ENCODE measurements at regions not wholly inside any gene's neighbourhood (a gene's known extent, or its start where the extent isn't known, plus 50 kb on each side); places are given as distances from the start of the nearest gene placed in this dataset.

DNA sequence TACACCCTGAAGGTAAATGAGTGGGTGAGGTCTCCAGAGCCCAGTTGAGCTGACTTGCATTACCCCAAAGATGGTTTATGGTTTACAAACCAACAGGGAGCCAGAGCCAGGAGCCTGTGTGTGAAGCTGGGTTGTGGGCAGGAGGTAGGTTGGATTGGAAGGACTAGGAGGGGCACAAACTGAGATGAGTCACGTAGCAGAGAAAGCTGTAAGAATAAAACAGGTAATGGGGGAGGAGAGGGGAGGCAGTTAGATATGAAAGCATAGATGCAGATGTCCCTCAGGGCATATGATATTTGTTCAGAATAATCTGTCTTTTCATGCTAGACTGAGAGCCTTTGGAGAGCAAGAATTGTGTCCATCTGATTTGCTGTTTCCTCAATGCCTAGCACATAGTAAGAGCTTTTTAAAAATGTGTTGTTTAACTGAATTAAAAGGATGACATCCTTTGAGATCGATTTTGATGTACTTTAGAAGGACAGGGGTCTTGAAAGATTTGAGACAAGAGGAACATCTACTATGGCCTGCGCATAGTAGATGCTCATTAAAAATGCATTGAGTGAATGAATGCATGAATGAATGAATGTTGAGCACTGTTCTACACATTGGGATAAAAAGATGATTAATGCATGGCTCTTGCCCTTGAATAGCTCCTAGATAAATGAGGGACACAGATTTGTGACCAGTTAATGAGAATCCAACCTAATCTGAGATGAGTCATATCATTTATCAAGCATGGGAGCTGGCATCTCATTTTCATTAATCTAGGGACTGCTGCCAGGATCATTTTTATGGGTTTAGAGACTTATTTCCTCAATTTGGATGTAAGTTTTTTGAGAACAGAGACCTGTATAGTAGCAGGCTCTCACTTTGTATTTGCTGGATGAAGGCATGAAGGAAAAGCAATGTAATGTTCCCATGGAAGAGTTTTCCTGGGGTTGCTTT lies 175.8 kb upstream of the BDNF start:
- Histone ChIP-seq H3K4me2 (replicated peaks; ENCODE audit: extremely low read depth, low read length, poor library complexity, severe bottlenecking) (no peak overlapping the region), H3K9me3 (replicated peaks in 1 of 2; ENCODE audit: control insufficient read depth in 1 of 2, insufficient read depth in 1 of 2, low read length in 2 of 2) (no peaks in the 10 kb centered on the region), H3K27me3 (ENCODE audit: control insufficient read depth in 2 of 2, insufficient read depth in 2 of 2, low read length in 2 of 2) (no peaks in the 10 kb centered on the region), H2AFZ (ENCODE audit: insufficient read depth, low read depth, low read length, poor library complexity, severe bottlenecking) (no peak overlapping the region), H3K4me3 (replicated peaks in 1 of 3; ENCODE audit: low read depth in 2 of 3, low read length in 3 of 3) (no peak overlapping the region), H3K4me1 (ENCODE audit: control insufficient read depth in 1 of 2, insufficient read depth in 2 of 2, low read length in 2 of 2) (no peaks in the 10 kb centered on the region), H4K20me1 (ENCODE audit: insufficient read depth, low read length) (no peaks in the 10 kb centered on the region), H3K27ac (ENCODE audit: low read depth in 1 of 2, low read length in 2 of 2) (no peak overlapping the region), H3K9ac (ENCODE audit: insufficient read depth, low read length, poor library complexity, severe bottlenecking) (no peak overlapping the region), H3K36me3 (replicated peaks in 1 of 2; ENCODE audit: control insufficient read depth in 1 of 2, insufficient read depth in 2 of 2, low read length in 2 of 2) (no peaks in the 10 kb centered on the region), H3K79me2 (ENCODE audit: insufficient read depth, low read length) (no peaks in the 10 kb centered on the region)
- H3K4me1 Mint-ChIP-seq, result no peaks in the 10 kb centered on the region
- H3K27ac Mint-ChIP-seq, result no peak overlapping the region
- H3K4me3 Mint-ChIP-seq, result no peak overlapping the region
- TF ChIP-seq, protein P1, sequence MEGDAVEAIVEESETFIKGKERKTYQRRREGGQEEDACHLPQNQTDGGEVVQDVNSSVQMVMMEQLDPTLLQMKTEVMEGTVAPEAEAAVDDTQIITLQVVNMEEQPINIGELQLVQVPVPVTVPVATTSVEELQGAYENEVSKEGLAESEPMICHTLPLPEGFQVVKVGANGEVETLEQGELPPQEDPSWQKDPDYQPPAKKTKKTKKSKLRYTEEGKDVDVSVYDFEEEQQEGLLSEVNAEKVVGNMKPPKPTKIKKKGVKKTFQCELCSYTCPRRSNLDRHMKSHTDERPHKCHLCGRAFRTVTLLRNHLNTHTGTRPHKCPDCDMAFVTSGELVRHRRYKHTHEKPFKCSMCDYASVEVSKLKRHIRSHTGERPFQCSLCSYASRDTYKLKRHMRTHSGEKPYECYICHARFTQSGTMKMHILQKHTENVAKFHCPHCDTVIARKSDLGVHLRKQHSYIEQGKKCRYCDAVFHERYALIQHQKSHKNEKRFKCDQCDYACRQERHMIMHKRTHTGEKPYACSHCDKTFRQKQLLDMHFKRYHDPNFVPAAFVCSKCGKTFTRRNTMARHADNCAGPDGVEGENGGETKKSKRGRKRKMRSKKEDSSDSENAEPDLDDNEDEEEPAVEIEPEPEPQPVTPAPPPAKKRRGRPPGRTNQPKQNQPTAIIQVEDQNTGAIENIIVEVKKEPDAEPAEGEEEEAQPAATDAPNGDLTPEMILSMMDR (IDR thresholded peaks at IDR 0.05), result no peak
- no peak for DNase-seq
- peaks cover 0 to 4% (median 2%) of the 10 kb centered on the region in 7 donors for H3K9me3 Mint-ChIP-seq
- no peaks in the 10 kb centered on the region for H3K36me3 Mint-ChIP-seq
- intact Hi-C loops (cut with micrococcal nuclease), result no loop called here
- WGBS (ENCODE audit: insufficient coverage), result 85% methylated on average over 1 of the region's 3 CpGs
- H3K27me3 Mint-ChIP-seq (ENCODE audit: low read depth in 3 of 3), result peaks cover 1 to 6% (median 2%) of the 10 kb centered on the region in 3 donors

DNA sequence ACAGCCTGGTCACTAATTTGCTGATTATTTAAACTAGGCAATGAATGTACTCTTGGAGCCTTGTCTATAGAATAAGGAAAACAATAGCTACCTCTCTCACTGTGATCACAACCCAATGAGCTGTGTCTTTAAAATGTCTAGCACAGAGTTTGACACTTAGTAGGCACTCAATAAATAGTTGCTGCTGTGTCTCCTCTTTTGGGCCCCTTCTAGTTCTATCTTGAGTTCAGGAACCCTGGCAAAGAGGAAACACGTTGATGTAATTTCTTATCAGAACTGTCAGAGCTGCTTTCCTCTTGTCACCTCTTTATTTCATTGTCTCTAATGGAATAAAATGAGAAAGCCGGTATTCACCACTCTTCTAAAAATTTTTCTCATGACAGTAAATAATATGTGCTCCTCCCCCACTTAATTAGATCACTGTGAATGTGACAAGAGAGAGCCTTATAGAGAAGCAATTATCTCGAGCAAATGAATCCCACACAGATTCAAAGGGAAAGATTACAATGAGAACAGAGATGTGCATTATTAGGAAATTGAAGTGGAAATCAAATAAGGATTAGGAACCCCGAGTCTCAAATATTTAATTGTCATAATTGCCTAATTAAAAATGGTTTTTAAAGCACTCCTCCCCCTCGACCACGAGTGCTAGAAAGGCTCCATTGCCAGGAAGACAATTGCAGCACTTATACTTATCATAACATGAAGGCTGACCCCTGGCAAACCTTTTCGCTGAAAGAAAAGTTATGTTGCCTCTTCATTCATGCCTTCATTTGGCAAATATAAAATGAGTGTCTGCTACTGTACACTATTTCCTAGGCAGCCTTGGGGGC lies 175.0 kb upstream of the BDNF start:
- H3K79me2 ChIP-seq (ENCODE audit: insufficient read depth, low read length), result no peaks in the 10 kb centered on the region
- 100% methylated on average over 1 of the region's 7 CpGs for WGBS (ENCODE audit: insufficient coverage)
- no peak overlapping the region for H3K27ac ChIP-seq (ENCODE audit: low read depth in 1 of 2, low read length in 2 of 2)
- H3K36me3 Mint-ChIP-seq, result no peaks in the 10 kb centered on the region
- intact Hi-C loops (cut with micrococcal nuclease), result no loop called here
- no peak overlapping the region for H3K4me3 ChIP-seq (replicated peaks in 1 of 3; ENCODE audit: low read depth in 2 of 3, low read length in 3 of 3)
- no peak overlapping the region for H3K4me3 Mint-ChIP-seq
- no peak overlapping the region for H3K27ac Mint-ChIP-seq
- H3K4me2 ChIP-seq (replicated peaks; ENCODE audit: extremely low read depth, low read length, poor library complexity, severe bottlenecking), result no peak overlapping the region
- H4K20me1 ChIP-seq (ENCODE audit: insufficient read depth, low read length), result no peaks in the 10 kb centered on the region
- H3K9me3 ChIP-seq (replicated peaks in 1 of 2; ENCODE audit: control insufficient read depth in 1 of 2, insufficient read depth in 1 of 2, low read length in 2 of 2), result no peaks in the 10 kb centered on the region
- peaks cover 1 to 10% (median 3%) of the 10 kb centered on the region in 3 donors for H3K27me3 Mint-ChIP-seq (ENCODE audit: low read depth in 3 of 3)
- no peaks in the 10 kb centered on the region for H3K27me3 ChIP-seq (ENCODE audit: control insufficient read depth in 2 of 2, insufficient read depth in 2 of 2, low read length in 2 of 2)
- no peak for DNase-seq
- no peak overlapping the region for H2AFZ ChIP-seq (ENCODE audit: insufficient read depth, low read depth, low read length, poor library complexity, severe bottlenecking)
- no peaks in the 10 kb centered on the region for H3K4me1 Mint-ChIP-seq
- TF ChIP-seq, protein P1 (IDR thresholded peaks at IDR 0.05), result no peak
- H3K4me1 ChIP-seq (ENCODE audit: control insufficient read depth in 1 of 2, insufficient read depth in 2 of 2, low read length in 2 of 2), result no peaks in the 10 kb centered on the region
- peaks cover 0 to 5% (median 2%) of the 10 kb centered on the region in 7 donors for H3K9me3 Mint-ChIP-seq
- H3K36me3 ChIP-seq (replicated peaks in 1 of 2; ENCODE audit: control insufficient read depth in 1 of 2, insufficient read depth in 2 of 2, low read length in 2 of 2), result no peaks in the 10 kb centered on the region
- no peak overlapping the region for H3K9ac ChIP-seq (ENCODE audit: insufficient read depth, low read length, poor library complexity, severe bottlenecking)

All from CD14-positive monocyte (primary cell).